ENCODE measurements at regions not wholly inside any gene's neighbourhood (a gene's known extent, or its start where the extent isn't known, plus 50 kb on each side); places are given as distances from the start of the nearest gene placed in this dataset.

DNA sequence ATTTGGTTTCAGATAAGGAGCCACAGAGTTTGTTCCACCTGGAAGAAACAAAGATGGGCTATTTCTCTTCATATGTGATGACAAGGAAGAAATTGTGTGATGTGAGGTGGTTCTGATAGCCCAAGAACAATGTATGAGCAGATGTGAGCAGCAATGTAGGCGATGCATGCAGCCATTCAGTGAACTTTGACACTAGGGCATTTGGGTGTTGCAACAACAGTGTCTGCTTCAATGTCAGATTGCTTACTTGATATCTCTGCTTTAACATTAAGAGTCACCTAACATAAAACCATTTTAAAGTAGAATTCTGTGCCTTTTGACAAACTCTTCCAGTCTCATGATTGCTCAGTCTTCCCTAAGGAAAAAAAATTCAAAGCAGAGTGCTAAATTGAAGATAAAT, 865.4 kb downstream of the SLITRK6 start:
- no peak for DNase-seq
- Histone ChIP-seq H3K4me1 (no peaks in the 10 kb centered on the region), H3K27ac (no peak overlapping the region), H3K4me3 (no peak overlapping the region), H3K27me3 (no peaks in the 10 kb centered on the region), H3K36me3 (no peaks in the 10 kb centered on the region), H3K9me3 (no peaks in the 10 kb centered on the region)
- in situ Hi-C loops (cut with MboI; ENCODE audit: low pct_ligation_motif_present in 1 of 4, low pct_unique_long_range_greater_than_20kb in 1 of 4, low sequenced_read_pairs in 3 of 4): no loop called here
- TF ChIP-seq POLR2A (IDR thresholded peaks at IDR 0.05): no peak
- no peak for TF ChIP-seq POLR2AphosphoS5 (IDR thresholded peaks at IDR 0.05)
- no peak for TF ChIP-seq EP300 (IDR thresholded peaks at IDR 0.05; ENCODE audit: low read depth)
- TF ChIP-seq, protein P1, sequence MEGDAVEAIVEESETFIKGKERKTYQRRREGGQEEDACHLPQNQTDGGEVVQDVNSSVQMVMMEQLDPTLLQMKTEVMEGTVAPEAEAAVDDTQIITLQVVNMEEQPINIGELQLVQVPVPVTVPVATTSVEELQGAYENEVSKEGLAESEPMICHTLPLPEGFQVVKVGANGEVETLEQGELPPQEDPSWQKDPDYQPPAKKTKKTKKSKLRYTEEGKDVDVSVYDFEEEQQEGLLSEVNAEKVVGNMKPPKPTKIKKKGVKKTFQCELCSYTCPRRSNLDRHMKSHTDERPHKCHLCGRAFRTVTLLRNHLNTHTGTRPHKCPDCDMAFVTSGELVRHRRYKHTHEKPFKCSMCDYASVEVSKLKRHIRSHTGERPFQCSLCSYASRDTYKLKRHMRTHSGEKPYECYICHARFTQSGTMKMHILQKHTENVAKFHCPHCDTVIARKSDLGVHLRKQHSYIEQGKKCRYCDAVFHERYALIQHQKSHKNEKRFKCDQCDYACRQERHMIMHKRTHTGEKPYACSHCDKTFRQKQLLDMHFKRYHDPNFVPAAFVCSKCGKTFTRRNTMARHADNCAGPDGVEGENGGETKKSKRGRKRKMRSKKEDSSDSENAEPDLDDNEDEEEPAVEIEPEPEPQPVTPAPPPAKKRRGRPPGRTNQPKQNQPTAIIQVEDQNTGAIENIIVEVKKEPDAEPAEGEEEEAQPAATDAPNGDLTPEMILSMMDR (IDR thresholded peaks at IDR 0.05): no peak
- intact Hi-C loops (cut with DNase I; ENCODE audit: low total_unique reads): no loop called here
- WGBS, 2 donors (ENCODE audit: low coverage in 1 of 2): 57 to 79% methylated on average over 1 of the region's 1 CpG

- 50 to 62% methylated on average over 1 of the region's 1 CpG for WGBS, 2 donors (ENCODE audit: low coverage in 1 of 2)
- intact Hi-C loops (cut with DNase I; ENCODE audit: low total_unique reads) (no loop called here), in situ Hi-C loops (cut with MboI; ENCODE audit: low pct_ligation_motif_present in 1 of 4, low pct_unique_long_range_greater_than_20kb in 1 of 4, low sequenced_read_pairs in 3 of 4) (no loop called here)
- H3K4me3 ChIP-seq: no peak overlapping the region
- no peak overlapping the region for H3K27ac ChIP-seq
- no peaks in the 10 kb centered on the region for H3K27me3 ChIP-seq
- no peaks in the 10 kb centered on the region for H3K36me3 ChIP-seq
- no peak for TF ChIP-seq POLR2AphosphoS5 (IDR thresholded peaks at IDR 0.05)
- TF ChIP-seq POLR2A (IDR thresholded peaks at IDR 0.05): no peak
- TF ChIP-seq EP300 (IDR thresholded peaks at IDR 0.05; ENCODE audit: low read depth): no peak
- TF ChIP-seq, protein P1 (IDR thresholded peaks at IDR 0.05): no peak
- no peaks in the 10 kb centered on the region for H3K9me3 ChIP-seq
- no peak for DNase-seq
- no peaks in the 10 kb centered on the region for H3K4me1 ChIP-seq
Observed at GRCh38 chr13:84931264-84931663, 868.0 kb downstream of the SLITRK6 start.

GRCh38 chr13:84927442-84928169, 871.6 kb downstream of the SLITRK6 start:
- no peak overlapping the region for H3K4me3 ChIP-seq
- no peaks in the 10 kb centered on the region for H3K27me3 ChIP-seq
- no peak overlapping the region for H3K27ac ChIP-seq
- DNase-seq: no peak
- intact Hi-C loops (cut with DNase I; ENCODE audit: low total_unique reads): no loop called here
- 89% methylated on average over 15 of the region's 17 CpGs; no CpG with 5 or more reads in 1 of the 2 donors for WGBS, 2 donors (ENCODE audit: low coverage in 1 of 2)
- no peaks in the 10 kb centered on the region for H3K36me3 ChIP-seq
- in situ Hi-C loops (cut with MboI; ENCODE audit: low pct_ligation_motif_present in 1 of 4, low pct_unique_long_range_greater_than_20kb in 1 of 4, low sequenced_read_pairs in 3 of 4): no loop called here
- no peaks in the 10 kb centered on the region for H3K9me3 ChIP-seq
- TF ChIP-seq, protein P1 (IDR thresholded peaks at IDR 0.05): no peak
- TF ChIP-seq POLR2AphosphoS5 (IDR thresholded peaks at IDR 0.05) (no peak), EP300 (IDR thresholded peaks at IDR 0.05; ENCODE audit: low read depth) (no peak), POLR2A (IDR thresholded peaks at IDR 0.05) (no peak)
- no peaks in the 10 kb centered on the region for H3K4me1 ChIP-seq

DNA sequence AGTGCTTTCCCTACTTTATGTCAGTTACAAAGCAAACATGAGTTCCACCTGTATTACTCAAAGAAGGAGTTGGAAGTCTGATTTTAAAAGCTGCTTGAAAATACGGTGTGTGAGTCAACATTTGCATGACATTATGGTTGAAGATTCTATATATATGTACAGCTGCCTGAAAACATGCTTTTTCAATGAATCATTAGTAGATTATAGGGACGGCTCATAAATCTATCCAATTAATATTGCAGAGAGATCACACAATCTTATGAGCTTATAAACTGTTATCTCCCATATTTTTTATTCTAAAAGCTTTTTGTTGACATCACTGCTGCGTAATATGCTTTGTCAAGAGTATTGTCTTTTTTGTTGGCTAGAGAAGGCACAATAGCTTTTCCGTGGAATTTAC, 873.8 kb downstream of the SLITRK6 start:
- H3K27ac ChIP-seq: no peak overlapping the region
- H3K4me3 ChIP-seq: no peak overlapping the region
- 69 to 75% methylated on average over 4 of the region's 4 CpGs for WGBS, 2 donors (ENCODE audit: low coverage in 1 of 2)
- no peaks in the 10 kb centered on the region for H3K4me1 ChIP-seq
- in situ Hi-C loops (cut with MboI; ENCODE audit: low pct_ligation_motif_present in 1 of 4, low pct_unique_long_range_greater_than_20kb in 1 of 4, low sequenced_read_pairs in 3 of 4) (no loop called here), intact Hi-C loops (cut with DNase I; ENCODE audit: low total_unique reads) (no loop called here)
- no peak for TF ChIP-seq POLR2A (IDR thresholded peaks at IDR 0.05)
- TF ChIP-seq POLR2AphosphoS5 (IDR thresholded peaks at IDR 0.05): no peak
- no peak for TF ChIP-seq EP300 (IDR thresholded peaks at IDR 0.05; ENCODE audit: low read depth)
- TF ChIP-seq, protein P1 (IDR thresholded peaks at IDR 0.05): no peak
- H3K27me3 ChIP-seq: no peaks in the 10 kb centered on the region
- H3K36me3 ChIP-seq: no peaks in the 10 kb centered on the region
- H3K9me3 ChIP-seq: no peaks in the 10 kb centered on the region
- no peak for DNase-seq
